Stimulated activated CD4-positive, alpha-beta T cell treated with anti-CD3 and anti-CD28 coated beads, Interleukin-1b, Interleukin-23, amount 100 ng/mL, for 4 hours (primary cell): ENCODE measurements at regions not wholly inside any gene's neighbourhood (a gene's known extent, or its start where the extent isn't known, plus 50 kb on each side); places are given as distances from the start of the nearest gene placed in this dataset.
"Not testable (repeated sequence)": the region's sequence is repeated elsewhere in the genome, so short reads cannot be mapped to it uniquely, and the experiment has no call there.

Experiments
- DNase-seq, 2 donors: peaks; one replicate each; pipeline ENCODE4 v3.0.0-alpha.2; 2020; ENCODE audit warnings: low read depth in 2 of 2

DNA sequence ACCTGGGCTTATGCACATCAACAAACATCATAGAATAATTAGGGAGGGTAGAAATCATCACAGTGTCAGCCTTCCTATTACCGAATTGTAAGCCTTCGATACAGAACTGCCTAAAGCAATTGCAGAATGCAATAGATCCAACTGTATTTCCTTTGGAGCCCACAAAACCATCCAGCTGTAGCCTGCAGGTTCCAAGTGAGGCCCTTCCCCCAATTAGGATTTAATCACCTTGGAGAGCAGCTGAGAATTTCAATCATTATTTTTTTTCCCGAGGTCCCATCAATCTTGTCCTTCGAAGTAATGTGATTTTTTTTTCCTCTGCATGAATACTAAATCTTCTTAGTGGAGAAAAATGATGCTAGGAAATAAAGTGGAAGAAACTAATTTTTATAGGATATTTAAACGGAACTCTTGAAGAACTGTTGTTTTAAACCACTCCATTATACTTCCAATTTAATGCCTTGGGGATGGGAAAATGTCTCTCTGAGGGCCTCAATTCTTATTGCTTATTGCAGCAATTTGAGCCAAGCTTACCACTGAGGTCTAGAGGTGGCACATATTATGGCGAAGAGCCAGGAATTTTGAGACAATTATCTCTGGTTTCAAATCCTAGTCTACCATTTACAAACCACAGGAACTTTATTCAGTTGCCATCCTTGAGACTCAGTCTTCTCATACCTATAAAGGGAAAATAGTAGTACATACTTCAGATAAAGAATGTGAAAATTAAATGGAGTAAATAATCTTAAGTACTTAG, 953.4 kb upstream of the IGFBP7 start:
- no peak for DNase-seq

- no peak for DNase-seq
Observed at GRCh38 chr4:58061967-58062366, 951.8 kb upstream of the IGFBP7 start.

GRCh38 chr4:58050439-58050838, 940.3 kb upstream of the IGFBP7 start:
- no peak for DNase-seq

DNA sequence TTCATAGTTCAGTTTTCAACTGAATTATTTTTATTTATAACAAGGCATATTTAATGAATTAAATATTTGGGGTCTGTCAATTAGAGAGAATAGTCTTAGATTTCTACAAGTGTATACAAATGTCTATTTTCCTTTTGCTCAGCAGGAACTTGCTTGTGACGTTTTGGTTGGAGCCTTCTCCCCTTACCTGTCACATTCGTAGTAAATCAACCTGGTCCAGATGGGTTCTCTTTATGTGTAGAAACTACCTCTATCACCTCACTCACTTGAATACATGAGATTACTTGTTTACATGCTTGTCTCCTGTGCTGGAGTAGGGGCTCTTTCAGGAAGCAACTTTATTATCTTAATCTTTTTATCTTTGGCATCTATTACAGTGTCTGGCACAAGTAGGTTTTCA, 938.3 kb upstream of the IGFBP7 start:
- DNase-seq, result no peak

DNA sequence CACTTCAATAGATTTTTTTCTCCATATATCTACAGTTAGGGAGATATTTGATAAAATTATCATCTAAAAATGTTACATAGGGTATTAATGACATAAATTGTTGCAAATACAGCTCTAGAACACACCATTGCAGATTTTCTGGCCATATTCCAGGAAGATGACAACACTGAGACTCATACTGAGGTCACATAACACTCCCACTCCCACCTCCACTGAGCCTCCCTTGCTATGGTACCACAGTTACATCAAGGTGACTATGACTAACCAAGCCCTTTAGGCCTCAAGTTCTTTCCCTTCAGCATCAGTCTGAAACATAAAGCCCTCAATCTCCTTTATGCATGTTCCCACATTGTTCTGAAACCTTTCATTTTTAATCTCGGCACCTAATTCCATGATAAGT, 932.0 kb upstream of the IGFBP7 start:
- no peak for DNase-seq

DNA sequence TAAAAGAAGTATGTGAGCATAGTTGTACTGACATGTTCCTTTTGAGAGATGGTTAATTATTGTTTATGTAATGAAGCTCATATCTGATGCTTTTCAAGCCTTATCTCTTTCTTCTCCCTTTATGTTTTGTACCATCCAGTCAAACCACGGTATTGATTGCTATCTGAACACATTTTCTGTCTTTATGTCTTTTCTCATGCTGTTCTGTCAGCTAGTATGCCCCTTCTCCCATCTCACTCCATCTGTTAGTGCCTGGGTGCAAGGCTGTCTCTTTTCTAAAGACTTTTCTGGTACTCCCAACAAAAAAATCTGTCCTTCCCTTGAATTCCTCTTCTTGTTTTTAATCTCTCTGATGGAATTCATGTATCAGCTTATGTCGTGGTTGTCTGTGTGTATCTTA, 883.8 kb upstream of the IGFBP7 start:
- DNase-seq, result no peak

- no peak for DNase-seq
Observed at GRCh38 chr4:57989430-57989829, 879.2 kb upstream of the IGFBP7 start.

DNA sequence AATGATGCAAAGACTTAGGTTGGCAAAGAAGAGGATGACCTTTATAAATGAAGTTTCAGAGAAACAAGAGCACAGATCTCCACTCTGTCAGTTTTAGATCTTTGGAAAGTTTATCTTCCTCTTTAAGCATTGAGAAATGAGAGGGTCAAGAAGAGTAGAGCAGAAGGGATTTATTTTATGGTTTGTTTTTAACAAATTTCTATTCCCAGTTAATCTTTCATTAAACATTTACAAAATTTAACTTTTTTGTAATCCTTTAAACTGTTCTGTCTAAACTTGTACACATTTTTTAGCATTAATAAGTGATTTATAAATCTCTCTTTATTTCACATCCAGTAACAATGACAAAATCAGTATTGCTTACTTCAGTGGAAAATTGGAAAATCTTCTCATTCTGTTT, 875.0 kb upstream of the IGFBP7 start:
- DNase-seq, result no peak

- DNase-seq, result no peak
Observed at GRCh38 chr4:57981123-57981522, 870.9 kb upstream of the IGFBP7 start.

DNA sequence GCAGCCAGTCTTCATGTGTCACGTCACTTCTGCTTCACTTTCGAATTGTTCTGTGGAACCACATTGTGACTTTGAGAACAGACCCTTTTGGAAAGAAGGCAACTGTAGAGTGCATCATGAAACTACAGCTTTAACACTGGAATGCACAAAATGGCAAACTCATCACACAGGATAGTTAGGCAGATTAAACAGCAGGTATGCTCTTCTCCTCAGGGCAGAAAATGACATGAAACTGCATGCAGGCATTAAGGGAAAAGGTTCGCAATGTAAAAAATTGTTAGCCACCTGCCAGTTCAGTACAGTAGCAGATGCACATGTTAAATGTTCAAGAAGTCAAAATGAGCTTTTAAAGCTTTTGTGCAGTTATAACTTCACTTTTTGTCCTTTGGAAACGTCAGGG, 864.6 kb upstream of the IGFBP7 start:
- DNase-seq, result no peak

DNA sequence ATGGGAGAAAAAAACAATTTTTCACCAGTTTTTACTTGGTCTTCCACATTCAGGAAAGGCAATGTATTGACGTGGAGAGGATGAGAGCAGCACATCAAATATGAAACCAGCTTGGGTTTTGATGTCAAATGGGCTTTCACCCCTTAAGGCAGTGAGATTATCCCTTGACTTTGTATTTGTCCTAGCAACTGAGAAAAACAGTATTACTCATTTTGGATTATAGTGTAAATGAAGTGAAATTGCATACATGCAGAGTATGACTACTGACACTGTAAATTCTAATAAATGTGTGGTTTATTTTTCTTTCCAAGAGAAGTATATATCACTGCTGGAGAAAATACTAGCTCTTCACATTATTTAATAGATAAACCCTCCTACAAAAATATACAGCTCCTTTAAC, 863.6 kb upstream of the IGFBP7 start:
- DNase-seq, result no peak

DNA sequence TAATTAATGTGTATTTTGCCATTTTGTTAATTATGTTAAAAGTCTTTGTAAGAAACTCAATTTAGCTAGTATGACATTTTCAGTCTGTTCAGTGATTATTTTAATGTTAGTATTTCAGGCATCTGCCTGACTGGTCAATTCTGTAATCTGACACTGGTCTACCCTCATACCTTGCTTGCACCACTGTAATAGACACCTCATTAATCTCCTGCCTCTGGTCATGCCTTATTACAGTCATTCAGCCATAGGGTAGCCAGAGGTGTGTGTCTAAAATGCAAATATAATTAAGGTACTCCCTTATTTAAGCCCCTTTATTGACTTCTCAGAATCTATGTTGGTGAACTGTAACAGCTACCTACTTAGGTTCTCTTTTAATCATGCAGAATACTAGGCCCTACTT, 861.1 kb upstream of the IGFBP7 start:
- no peak for DNase-seq

DNA sequence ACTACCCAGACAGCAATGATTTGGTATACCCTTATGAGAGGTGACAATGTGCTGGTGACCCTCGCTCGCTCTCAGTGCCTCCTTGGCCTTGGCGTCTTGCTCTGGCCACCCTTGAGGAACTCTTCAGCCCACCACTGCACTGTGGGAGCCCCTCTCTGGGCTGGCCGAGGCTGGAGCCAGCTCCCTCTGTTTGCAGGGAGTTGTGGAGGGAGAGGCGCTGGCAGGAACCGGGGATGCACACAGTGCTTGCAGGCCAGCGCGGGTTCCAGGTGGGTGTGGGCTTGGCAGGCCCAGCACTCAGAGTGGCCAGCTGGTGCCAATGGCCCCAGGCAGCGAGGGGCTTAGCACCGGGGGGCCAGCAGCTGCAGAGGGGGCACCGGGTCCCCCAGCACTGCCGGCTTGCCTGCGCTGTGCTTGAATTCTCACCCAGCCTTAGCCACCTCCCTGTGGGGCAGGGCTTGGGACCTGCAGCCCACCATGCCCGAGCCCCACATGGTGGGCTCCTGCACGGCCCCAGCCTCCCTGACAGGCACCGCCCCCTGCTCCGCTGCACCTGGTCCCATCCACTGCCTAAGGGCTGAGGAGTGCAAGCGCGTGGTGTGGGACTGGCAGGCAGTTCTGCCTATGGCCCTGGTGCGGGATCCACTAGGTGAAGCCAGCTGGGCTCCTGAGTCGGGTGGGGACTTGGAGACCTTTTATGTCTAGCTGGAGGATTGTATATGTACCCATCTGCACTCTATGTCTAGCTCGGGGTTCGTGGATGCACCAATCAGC, 857.0 kb upstream of the IGFBP7 start:
- no peak for DNase-seq

DNA sequence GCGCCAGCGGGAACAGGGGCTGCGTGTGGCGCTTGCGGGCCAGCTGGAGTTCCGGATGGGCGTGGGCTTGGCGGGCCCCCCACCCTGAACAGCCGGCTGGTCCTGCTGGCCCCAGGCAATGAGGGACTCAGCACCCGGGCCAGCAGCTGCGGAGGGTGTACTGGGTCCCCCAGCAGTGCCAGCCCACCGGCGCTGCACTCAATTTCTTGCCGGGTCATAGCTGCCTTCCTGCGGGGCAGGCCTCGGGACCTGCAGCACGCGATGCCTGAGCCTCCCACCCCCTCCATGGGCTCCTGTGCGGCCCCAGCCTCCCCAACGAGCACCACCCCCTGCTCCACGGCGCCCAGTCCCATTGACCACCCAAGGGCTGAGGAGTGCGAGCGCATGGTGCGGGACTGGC, 855.2 kb upstream of the IGFBP7 start:
- not testable (repeated sequence) for DNase-seq

GRCh38 chr4:57945298-57945697, 835.1 kb upstream of the IGFBP7 start:
- DNase-seq, result no peak

GRCh38 chr4:57943682-57944081, 833.5 kb upstream of the IGFBP7 start:
- DNase-seq, result no peak

DNA sequence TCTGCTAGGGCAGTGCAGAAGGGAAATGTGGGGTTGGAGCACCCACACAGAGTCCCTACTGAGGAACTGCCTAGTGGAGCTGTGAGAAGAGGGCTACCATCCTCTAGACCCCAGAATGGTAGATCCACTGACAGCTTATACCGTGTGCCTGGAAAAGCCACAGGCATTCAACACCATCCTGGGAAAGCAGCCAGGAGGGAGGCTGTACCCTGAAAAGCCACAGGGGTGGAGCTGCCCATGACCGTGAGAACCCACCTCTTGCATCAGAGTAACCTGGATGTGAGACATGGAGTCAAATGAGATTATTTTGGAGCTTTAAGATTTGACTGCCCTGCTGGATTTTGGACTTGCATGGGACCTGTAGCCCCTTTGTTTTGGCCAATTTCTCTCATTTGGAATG, 827.1 kb upstream of the IGFBP7 start:
- not testable (repeated sequence) for DNase-seq

GRCh38 chr4:57926311-57926710, 816.1 kb upstream of the IGFBP7 start:
- no peak for DNase-seq

- no peak for DNase-seq
Observed at GRCh38 chr4:57924951-57925350, 814.8 kb upstream of the IGFBP7 start.

DNA sequence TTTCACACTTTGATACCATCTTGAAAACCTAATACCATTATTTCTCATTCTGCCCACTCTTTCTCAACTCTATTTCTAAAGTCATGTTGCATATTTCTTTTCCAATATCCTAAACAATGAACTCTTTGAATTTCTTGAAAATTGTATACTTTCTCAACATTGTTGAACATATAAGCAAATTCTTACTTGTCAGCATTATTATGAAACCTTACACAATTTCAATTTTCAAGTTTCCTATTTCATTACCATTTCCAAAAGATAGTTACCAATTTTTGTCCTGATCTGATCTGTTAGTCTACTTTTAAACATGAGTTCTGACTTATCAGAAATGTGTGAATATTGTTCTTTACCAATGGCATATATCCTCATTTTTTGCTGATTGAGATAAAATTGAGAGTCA, 806.3 kb upstream of the IGFBP7 start:
- no peak for DNase-seq

- no peak for DNase-seq
Observed at GRCh38 chr4:57911203-57911602, 801.0 kb upstream of the IGFBP7 start.

GRCh38 chr4:57910151-57910550, 800.0 kb upstream of the IGFBP7 start:
- DNase-seq, result no peak

- DNase-seq, result no peak
Observed at GRCh38 chr4:57905965-57906364, 795.8 kb upstream of the IGFBP7 start.
